PC-3 (cell line): ENCODE measurements at regions not wholly inside any gene's neighbourhood (a gene's known extent, or its start where the extent isn't known, plus 50 kb on each side); places are given as distances from the start of the nearest gene placed in this dataset.

Experiments used
- EZH2 ChIP-seq: fragments of 300-600 bp; sonication (generic); IDR thresholded peaks from one replicate; pipeline ENCODE4 v1.6.1; 2017; ENCODE audit warnings: antibody characterized with exemption, mild to moderate bottlenecking, low read length; ENCODE audit not compliant: unreplicated experiment
- EZH2phosphoT487 ChIP-seq: fragments of 300-600 bp; sonication (generic); IDR thresholded peaks from 2 replicates; pipeline ENCODE4 v1.6.1; 2018; ENCODE audit warnings: mild to moderate bottlenecking, antibody characterized with exemption, low read length, borderline replicate concordance
- TF ChIP-seq, protein P1 (sequence below): fragments of 300-600 bp; sonication (generic); conservative IDR thresholded peaks from 2 replicates; pipeline ENCODE4 v1.5.1; 2017; ENCODE audit warnings: antibody characterized with exemption, low read depth, mild to moderate bottlenecking, low read length

DNA sequence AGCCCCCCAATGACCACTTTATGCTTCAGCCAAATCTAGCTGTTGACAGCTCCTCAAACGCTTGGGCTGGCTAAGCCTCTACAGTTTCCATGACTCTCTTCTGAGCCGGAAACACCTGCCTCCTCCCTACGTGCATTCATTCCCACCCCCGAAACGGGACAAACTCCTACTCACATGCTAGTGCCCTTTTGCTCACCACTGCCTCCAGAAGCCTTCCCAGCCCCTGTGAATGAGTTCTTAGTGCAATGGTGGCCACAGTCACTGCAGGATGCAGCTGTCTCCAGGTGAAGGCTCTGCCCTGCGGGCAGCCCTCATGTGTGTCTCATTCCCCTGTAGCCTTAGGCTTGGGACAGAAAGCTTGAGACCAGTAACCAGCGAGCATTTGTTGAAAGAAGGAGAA is 68.8 kb upstream of the DAB2IP start:
- TF ChIP-seq, protein P1, sequence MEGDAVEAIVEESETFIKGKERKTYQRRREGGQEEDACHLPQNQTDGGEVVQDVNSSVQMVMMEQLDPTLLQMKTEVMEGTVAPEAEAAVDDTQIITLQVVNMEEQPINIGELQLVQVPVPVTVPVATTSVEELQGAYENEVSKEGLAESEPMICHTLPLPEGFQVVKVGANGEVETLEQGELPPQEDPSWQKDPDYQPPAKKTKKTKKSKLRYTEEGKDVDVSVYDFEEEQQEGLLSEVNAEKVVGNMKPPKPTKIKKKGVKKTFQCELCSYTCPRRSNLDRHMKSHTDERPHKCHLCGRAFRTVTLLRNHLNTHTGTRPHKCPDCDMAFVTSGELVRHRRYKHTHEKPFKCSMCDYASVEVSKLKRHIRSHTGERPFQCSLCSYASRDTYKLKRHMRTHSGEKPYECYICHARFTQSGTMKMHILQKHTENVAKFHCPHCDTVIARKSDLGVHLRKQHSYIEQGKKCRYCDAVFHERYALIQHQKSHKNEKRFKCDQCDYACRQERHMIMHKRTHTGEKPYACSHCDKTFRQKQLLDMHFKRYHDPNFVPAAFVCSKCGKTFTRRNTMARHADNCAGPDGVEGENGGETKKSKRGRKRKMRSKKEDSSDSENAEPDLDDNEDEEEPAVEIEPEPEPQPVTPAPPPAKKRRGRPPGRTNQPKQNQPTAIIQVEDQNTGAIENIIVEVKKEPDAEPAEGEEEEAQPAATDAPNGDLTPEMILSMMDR: no peak
- TF ChIP-seq EZH2phosphoT487 (no peak), EZH2 (no peak)
